Brain microvascular endothelial cell (primary cell): ENCODE measurements at regions not wholly inside any gene's neighbourhood (a gene's known extent, or its start where the extent isn't known, plus 50 kb on each side); places are given as distances from the start of the nearest gene placed in this dataset.
"Not testable (repeated sequence)": the region's sequence is repeated elsewhere in the genome, so short reads cannot be mapped to it uniquely, and the experiment has no call there.

Experiments
- DNase-seq: peaks from one replicate; pipeline ENCODE4 v3.0.0-alpha.2; 2020
- H3K27ac ChIP-seq: fragments of 250-450 bp; sonication (Bioruptor Pico); 2 replicates; pipeline ENCODE4 v1.5.1; 2020; ENCODE audit warnings: mild to moderate bottlenecking, moderate library complexity
- H3K27me3 ChIP-seq: fragments of 250-450 bp; sonication (Bioruptor Pico); replicated peaks from 2 replicates; pipeline ENCODE4 v1.5.1; 2020; ENCODE audit warnings: mild to moderate bottlenecking
- H3K36me3 ChIP-seq: fragments of 250-450 bp; sonication (Bioruptor Pico); replicated peaks from 2 replicates; pipeline ENCODE4 v1.5.1; 2020; ENCODE audit warnings: mild to moderate bottlenecking
- H3K4me3 ChIP-seq: 2 replicates; pipeline ENCODE4 v1.5.1; 2011; ENCODE audit warnings: low read depth, mild to moderate bottlenecking, control low read depth, low read length, moderate library complexity
- in situ Hi-C: cut with HindIII; loops from 2 replicates; pipeline ENCODE4 v1.10.0; 2017; ENCODE audit warnings: low sequenced_read_pairs, low pct_ligation_motif_present
- TF ChIP-seq, protein P1 (sequence below): IDR thresholded peaks from 2 replicates; pipeline ENCODE4 v1.5.1; 2011; ENCODE audit warnings: low read depth, mild to moderate bottlenecking, moderate library complexity, low read length, control low read depth, inconsistent platforms; ENCODE audit errors: missing control alignments

DNA sequence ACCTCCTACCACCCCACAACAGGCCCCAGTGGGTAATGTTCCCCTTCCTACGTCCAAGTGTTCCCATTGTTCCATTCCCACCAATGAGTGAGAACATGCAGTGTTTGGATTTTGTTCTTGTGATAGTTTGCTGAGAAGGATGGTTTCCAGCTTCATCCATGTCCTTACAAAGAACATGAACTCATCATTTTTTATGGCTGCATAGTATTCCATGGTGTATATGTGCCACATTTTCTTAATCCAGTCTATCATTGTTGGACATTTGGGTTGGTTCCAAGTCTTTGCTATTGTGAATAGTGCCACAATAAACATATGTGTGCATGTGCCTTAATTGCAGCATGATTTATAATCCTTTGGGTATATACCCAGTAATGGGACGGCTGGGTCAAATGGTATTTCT is 81.6 kb downstream of the P2RY10 start:
- in situ Hi-C loops, DNase-seq, H3K36me3 ChIP-seq, H3K27me3 ChIP-seq, H3K27ac ChIP-seq, H3K4me3 ChIP-seq: not testable (repeated sequence)

DNA sequence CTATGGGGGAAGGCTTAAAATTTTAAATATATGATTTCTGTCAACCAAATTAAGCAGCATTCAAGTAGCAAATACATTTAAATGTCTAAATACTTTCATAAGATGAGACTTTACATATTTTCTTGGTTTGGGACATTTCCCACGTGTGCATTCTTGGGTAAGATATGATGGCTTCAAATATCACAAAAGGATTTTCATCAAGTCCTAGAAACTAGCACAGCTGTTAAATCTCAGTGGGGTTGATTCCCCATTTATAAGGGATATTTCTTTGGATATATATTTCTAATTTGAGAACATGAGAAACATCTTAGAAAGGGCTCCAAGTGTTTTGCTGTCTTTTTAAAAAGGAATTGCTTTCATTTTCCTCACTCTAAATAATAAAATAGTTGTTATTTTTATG is 90.2 kb downstream of the P2RY10 start:
- no peak for DNase-seq
- Histone ChIP-seq H3K4me3 (no peak overlapping the region), H3K36me3 (no peaks in the 10 kb centered on the region), H3K27ac (no peak overlapping the region), H3K27me3 (no peaks in the 10 kb centered on the region)
- in situ Hi-C loops, result no loop called here
- TF ChIP-seq, protein P1, sequence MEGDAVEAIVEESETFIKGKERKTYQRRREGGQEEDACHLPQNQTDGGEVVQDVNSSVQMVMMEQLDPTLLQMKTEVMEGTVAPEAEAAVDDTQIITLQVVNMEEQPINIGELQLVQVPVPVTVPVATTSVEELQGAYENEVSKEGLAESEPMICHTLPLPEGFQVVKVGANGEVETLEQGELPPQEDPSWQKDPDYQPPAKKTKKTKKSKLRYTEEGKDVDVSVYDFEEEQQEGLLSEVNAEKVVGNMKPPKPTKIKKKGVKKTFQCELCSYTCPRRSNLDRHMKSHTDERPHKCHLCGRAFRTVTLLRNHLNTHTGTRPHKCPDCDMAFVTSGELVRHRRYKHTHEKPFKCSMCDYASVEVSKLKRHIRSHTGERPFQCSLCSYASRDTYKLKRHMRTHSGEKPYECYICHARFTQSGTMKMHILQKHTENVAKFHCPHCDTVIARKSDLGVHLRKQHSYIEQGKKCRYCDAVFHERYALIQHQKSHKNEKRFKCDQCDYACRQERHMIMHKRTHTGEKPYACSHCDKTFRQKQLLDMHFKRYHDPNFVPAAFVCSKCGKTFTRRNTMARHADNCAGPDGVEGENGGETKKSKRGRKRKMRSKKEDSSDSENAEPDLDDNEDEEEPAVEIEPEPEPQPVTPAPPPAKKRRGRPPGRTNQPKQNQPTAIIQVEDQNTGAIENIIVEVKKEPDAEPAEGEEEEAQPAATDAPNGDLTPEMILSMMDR, result no peak

DNA sequence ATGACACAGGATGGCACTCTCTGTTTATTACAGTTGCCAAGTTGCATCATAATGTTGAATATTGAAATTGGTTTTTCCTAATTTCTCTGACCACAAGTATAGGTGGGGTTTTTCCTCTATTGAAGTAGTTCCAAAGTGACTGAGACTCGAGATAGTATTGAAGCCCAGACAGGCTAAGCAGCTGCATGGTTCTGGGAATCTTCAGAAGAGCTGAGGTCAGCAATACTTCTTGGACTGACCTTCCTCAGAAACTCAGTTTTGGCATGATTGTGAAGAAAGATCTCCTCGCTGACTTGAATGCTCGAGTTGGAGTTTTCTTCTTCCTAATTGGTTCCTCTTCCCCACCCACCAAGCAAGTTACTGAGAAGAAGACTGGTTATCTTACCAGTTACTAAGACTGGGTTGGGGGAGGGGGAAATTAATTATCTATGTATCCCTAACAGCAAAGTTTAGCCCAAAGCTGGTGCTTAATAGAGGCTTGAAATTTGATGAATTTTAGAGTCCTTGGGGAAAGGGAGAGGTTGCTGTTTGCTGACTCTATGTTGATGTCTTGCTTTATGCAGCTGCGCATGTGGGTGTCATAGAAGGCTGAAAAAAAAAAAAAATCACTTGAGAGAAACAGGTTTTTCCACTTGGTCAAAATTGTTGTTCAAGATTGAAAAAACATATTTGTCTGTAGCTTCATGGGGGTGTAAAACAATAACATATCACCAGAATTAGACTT is 91.1 kb downstream of the P2RY10 start:
- Histone ChIP-seq H3K27ac (no peak overlapping the region), H3K36me3 (no peaks in the 10 kb centered on the region), H3K27me3 (no peaks in the 10 kb centered on the region), H3K4me3 (no peak overlapping the region)
- TF ChIP-seq, protein P1, result no peak
- in situ Hi-C loops, result no loop called here
- DNase-seq, result no peak

DNA sequence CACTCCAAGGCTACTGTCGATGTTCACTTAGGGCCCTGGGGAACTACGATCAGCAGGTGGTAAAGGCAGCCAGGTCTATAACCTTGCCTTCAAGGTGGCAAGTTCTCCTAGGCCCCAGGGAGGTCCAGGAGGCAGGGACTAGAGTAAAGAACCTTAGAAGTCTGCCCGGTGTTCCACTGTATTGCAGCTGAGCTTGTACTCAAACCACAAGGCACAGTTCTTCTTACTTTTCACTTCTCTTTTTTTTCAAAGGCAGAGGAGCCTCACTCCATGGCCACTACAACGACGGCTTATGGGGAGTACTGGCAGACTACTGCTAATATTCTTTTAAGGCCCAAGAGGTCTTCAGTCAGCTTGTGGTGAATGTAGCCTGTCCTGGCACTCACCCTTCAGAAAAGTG is 78.8 kb upstream of the GPR174 start:
- TF ChIP-seq, protein P1, result no peak
- Histone ChIP-seq H3K27ac (no peak overlapping the region), H3K36me3 (no peaks in the 10 kb centered on the region), H3K4me3 (no peak overlapping the region), H3K27me3 (no peaks in the 10 kb centered on the region)
- DNase-seq, result no peak
- in situ Hi-C loops, result no loop called here

DNA sequence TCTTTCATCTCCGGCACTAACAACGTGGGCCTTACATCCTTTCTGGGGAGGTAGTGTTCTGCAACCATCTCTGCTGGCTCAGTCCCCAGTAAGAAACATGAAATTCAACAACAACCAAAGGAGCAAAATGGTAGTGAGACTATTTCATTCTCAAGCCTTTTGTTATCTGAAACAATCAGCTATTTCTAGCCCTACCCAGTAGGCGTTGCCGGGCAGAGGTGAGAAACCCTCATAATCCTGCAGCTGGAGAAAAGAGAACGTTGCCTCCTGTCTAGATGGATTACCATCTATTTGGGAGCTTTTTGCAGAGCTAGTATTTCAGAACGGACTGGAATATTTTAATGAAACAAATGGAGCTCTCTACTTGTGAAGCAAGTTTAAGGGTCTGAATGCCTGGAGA is 66.4 kb upstream of the GPR174 start:
- TF ChIP-seq, protein P1, result no peak
- in situ Hi-C loops, result no loop called here
- H3K36me3 ChIP-seq, result no peaks in the 10 kb centered on the region
- no peak overlapping the region for H3K27ac ChIP-seq
- no peak overlapping the region for H3K4me3 ChIP-seq
- DNase-seq, result no peak
- no peaks in the 10 kb centered on the region for H3K27me3 ChIP-seq

DNA sequence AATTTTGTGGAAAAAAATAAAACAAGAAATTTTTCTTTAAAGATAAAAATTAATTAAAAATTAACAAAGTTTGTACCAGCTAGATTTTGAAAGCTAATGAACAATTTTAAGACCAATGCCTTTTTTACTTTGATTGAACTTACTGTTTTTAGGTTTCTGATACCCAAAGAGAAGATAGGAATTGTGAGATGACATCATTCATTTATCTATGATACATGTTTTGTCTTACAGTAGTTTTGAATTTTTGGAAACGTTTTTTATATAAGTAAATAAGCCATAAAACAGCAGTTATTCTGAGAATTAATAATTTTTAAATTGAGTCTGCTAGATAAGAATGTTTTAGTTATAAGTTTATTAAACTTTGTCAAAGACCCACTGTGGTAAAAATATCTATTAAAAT is 65.0 kb upstream of the GPR174 start:
- Histone ChIP-seq H3K27me3 (no peaks in the 10 kb centered on the region), H3K27ac (no peak overlapping the region), H3K36me3 (no peaks in the 10 kb centered on the region), H3K4me3 (no peak overlapping the region)
- in situ Hi-C loops, result no loop called here
- no peak for DNase-seq
- TF ChIP-seq, protein P1, result no peak
